PFSK-1 (cell line): ENCODE measurements at regions not wholly inside any gene's neighbourhood (a gene's known extent, or its start where the extent isn't known, plus 50 kb on each side); places are given as distances from the start of the nearest gene placed in this dataset.

ENCODE experiments used
- FOXP2 ChIP-seq: optimal IDR thresholded peaks from 2 replicates; pipeline ENCODE3; 2011; ENCODE audit warnings: borderline replicate concordance, control low read depth, inconsistent platforms; ENCODE audit not compliant: insufficient read depth; ENCODE audit errors: extremely low read length, extremely low read depth
- POLR2AphosphoS5 ChIP-seq: IDR thresholded peaks from 2 replicates; pipeline ENCODE4 v1.6.1; 2012; ENCODE audit warnings: low read depth, mild to moderate bottlenecking, control low read depth, low read length, moderate library complexity
- SIN3A ChIP-seq: IDR thresholded peaks from 2 replicates; pipeline ENCODE4 v1.6.1; 2012; ENCODE audit warnings: mild to moderate bottlenecking, low read length, moderate library complexity, borderline replicate concordance; ENCODE audit not compliant: insufficient read depth
- TAF1 ChIP-seq: IDR thresholded peaks from 2 replicates; pipeline ENCODE4 v1.6.1; 2012; ENCODE audit warnings: low read length, control low read depth, borderline replicate concordance; ENCODE audit not compliant: insufficient read depth
- TF ChIP-seq, protein P1 (sequence below), 2 experiments: IDR thresholded peaks; 2 replicates each; pipeline versions ENCODE4 v1.6.1 to v1.8.0; 2011 to 2012; ENCODE audit warnings: low read depth in 2 of 2, low read length in 2 of 2, control low read depth in 1 of 2, inconsistent platforms in 1 of 2, mild to moderate bottlenecking in 1 of 2, moderate library complexity in 1 of 2; ENCODE audit not compliant: insufficient read depth in 1 of 2

DNA sequence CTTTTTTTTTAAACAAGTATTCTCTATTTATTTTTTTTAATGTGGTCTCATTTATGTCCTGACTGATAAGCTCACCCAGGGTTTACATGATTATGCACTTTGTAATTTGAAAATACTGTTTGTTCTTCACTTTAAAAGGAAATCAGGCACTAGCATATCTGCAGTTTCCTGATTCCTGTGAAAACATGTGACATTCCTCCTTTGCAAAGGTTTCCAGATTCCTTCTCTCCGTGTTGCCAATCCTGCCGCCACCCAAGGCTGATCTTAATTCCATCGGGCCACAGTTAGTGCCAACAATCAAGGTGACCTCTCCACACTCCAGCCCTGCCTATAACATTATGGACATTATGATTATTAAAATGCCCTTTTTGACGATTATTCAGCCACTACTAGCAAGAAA lies 225.4 kb downstream of the PCDH7 start:
- TF ChIP-seq POLR2AphosphoS5 (no peak), FOXP2 (no peak), TAF1 (no peak), SIN3A (no peak)
- TF ChIP-seq, protein P1, sequence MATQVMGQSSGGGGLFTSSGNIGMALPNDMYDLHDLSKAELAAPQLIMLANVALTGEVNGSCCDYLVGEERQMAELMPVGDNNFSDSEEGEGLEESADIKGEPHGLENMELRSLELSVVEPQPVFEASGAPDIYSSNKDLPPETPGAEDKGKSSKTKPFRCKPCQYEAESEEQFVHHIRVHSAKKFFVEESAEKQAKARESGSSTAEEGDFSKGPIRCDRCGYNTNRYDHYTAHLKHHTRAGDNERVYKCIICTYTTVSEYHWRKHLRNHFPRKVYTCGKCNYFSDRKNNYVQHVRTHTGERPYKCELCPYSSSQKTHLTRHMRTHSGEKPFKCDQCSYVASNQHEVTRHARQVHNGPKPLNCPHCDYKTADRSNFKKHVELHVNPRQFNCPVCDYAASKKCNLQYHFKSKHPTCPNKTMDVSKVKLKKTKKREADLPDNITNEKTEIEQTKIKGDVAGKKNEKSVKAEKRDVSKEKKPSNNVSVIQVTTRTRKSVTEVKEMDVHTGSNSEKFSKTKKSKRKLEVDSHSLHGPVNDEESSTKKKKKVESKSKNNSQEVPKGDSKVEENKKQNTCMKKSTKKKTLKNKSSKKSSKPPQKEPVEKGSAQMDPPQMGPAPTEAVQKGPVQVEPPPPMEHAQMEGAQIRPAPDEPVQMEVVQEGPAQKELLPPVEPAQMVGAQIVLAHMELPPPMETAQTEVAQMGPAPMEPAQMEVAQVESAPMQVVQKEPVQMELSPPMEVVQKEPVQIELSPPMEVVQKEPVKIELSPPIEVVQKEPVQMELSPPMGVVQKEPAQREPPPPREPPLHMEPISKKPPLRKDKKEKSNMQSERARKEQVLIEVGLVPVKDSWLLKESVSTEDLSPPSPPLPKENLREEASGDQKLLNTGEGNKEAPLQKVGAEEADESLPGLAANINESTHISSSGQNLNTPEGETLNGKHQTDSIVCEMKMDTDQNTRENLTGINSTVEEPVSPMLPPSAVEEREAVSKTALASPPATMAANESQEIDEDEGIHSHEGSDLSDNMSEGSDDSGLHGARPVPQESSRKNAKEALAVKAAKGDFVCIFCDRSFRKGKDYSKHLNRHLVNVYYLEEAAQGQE (IDR thresholded peaks at IDR 0.05; ENCODE audit: insufficient read depth in 1 of 2, low read depth in 2 of 2, low read length in 2 of 2), result no peak

DNA sequence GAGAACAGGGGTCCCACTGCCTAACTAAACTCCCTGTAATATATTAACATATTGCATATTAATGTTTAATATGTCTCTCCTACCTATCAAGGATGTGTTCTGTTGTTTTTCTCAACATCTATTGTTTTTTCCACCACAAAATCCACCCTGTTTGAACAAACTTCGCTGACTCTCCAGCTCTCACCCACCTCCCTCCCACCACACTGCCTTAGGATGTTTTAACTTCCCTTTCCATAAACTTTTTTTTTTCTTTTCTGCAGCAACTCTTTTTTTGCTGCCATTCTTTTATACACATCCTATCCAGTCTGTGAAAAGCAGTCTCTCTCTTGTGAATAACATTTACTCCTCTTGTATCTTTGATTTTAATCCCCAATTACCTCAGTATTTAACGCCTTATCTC lies 226.1 kb downstream of the PCDH7 start:
- no peak for TF ChIP-seq POLR2AphosphoS5
- TF ChIP-seq, protein P1 (IDR thresholded peaks at IDR 0.05; ENCODE audit: insufficient read depth in 1 of 2, low read depth in 2 of 2, low read length in 2 of 2), result no peak
- no peak for TF ChIP-seq FOXP2
- TF ChIP-seq SIN3A, result no peak
- TF ChIP-seq TAF1, result no peak

- TF ChIP-seq SIN3A (no peak), POLR2AphosphoS5 (no peak), FOXP2 (no peak), TAF1 (no peak)
- TF ChIP-seq, protein P1 (IDR thresholded peaks at IDR 0.05; ENCODE audit: insufficient read depth in 1 of 2, low read depth in 2 of 2, low read length in 2 of 2), result no peak
These were observed 228.5 kb downstream of the PCDH7 start for GRCh38 chr4:30948653-30949052.

DNA sequence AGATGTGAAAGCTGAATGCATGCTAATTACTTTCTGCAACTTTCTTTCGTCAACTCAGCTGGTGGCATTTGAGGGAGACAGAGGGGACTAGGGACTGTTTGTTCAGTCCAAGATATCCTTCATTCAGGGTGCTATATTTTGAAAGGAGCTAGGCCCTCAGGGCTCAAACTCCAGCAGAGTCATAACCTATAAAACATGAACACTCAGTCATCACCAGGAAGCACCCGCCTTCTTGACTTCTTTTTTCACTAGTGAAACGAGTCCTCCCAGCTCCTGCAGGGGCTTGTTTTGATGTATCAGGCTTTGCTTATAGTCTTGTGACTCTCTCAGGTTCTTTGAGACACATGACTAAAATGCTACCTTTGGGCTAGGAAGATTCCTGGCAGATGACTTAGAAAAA lies 230.6 kb downstream of the PCDH7 start:
- no peak for TF ChIP-seq FOXP2
- no peak for TF ChIP-seq POLR2AphosphoS5
- TF ChIP-seq, protein P1 (IDR thresholded peaks at IDR 0.05; ENCODE audit: insufficient read depth in 1 of 2, low read depth in 2 of 2, low read length in 2 of 2), result no peak
- no peak for TF ChIP-seq TAF1
- TF ChIP-seq SIN3A, result no peak

GRCh38 chr4:30952526-30953219 lies 232.5 kb downstream of the PCDH7 start:
- TF ChIP-seq POLR2AphosphoS5, result no peak
- TF ChIP-seq, protein P1 (IDR thresholded peaks at IDR 0.05; ENCODE audit: insufficient read depth in 1 of 2, low read depth in 2 of 2, low read length in 2 of 2), result no peak
- no peak for TF ChIP-seq SIN3A
- TF ChIP-seq TAF1, result no peak
- TF ChIP-seq FOXP2, result no peak
